ENCODE measurements at regions not wholly inside any gene's neighbourhood (a gene's known extent, or its start where the extent isn't known, plus 50 kb on each side); places are given as distances from the start of the nearest gene placed in this dataset.

DNA sequence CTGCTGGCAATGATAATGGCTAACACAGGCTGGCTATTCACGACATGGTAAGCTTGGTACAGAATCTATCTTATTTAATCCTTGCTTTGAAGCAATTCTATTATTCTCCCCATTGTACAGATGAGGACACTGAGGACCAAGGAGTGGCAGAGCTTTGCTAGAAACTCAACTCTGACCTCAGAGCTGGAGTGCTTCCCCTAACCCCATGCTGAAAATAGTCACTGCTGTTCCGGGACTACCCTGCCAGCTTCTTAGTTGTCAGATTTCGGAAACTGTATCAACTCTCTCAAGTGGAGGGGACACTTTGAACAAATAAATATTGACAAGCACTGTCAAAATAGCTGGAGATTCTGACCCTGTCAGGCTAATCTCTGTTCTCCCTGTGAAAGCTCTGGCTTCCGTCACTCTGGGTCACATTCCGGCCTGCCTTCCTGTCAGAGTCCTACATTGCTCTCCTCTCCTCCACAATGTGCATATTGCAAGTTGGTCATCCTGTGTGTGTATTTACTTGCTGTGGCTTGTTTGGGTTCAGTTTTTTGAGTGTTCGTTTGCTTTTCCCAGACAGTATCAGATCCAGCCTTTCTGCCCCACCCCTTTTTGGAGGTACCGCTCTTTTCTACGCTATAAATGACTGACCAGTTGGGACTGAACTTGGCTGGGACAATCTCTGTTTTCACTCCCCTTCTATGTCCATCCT lies 134.3 kb upstream of the MAP1B start:
- TF ChIP-seq EP300 (IDR thresholded peaks at IDR 0.05; ENCODE audit: borderline replicate concordance) = no peak
- TF ChIP-seq, protein P1, sequence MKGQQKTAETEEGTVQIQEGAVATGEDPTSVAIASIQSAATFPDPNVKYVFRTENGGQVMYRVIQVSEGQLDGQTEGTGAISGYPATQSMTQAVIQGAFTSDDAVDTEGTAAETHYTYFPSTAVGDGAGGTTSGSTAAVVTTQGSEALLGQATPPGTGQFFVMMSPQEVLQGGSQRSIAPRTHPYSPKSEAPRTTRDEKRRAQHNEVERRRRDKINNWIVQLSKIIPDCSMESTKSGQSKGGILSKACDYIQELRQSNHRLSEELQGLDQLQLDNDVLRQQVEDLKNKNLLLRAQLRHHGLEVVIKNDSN (IDR thresholded peaks at IDR 0.05) = no peak
- no peak for TF ChIP-seq EGR1 (IDR thresholded peaks at IDR 0.05)
